PFSK-1 (cell line): ENCODE measurements at regions not wholly inside any gene's neighbourhood (a gene's known extent, or its start where the extent isn't known, plus 50 kb on each side); places are given as distances from the start of the nearest gene placed in this dataset.

Experiments used
- FOXP2 ChIP-seq: optimal IDR thresholded peaks from 2 replicates; pipeline ENCODE3; 2011; ENCODE audit warnings: borderline replicate concordance, control low read depth, inconsistent platforms; ENCODE audit not compliant: insufficient read depth; ENCODE audit errors: extremely low read length, extremely low read depth
- POLR2AphosphoS5 ChIP-seq: IDR thresholded peaks from 2 replicates; pipeline ENCODE4 v1.6.1; 2012; ENCODE audit warnings: low read depth, mild to moderate bottlenecking, control low read depth, low read length, moderate library complexity
- REST ChIP-seq, 2 experiments: IDR thresholded peaks; 2 replicates each; pipeline versions ENCODE4 v1.6.1 to v1.8.0; 2011 to 2012; ENCODE audit warnings: low read depth in 2 of 2, low read length in 2 of 2, control low read depth in 1 of 2, inconsistent platforms in 1 of 2, mild to moderate bottlenecking in 1 of 2, moderate library complexity in 1 of 2; ENCODE audit not compliant: insufficient read depth in 1 of 2
- SIN3A ChIP-seq: IDR thresholded peaks from 2 replicates; pipeline ENCODE4 v1.6.1; 2012; ENCODE audit warnings: mild to moderate bottlenecking, low read length, moderate library complexity, borderline replicate concordance; ENCODE audit not compliant: insufficient read depth
- TAF1 ChIP-seq: IDR thresholded peaks from 2 replicates; pipeline ENCODE4 v1.6.1; 2012; ENCODE audit warnings: low read length, control low read depth, borderline replicate concordance; ENCODE audit not compliant: insufficient read depth

DNA sequence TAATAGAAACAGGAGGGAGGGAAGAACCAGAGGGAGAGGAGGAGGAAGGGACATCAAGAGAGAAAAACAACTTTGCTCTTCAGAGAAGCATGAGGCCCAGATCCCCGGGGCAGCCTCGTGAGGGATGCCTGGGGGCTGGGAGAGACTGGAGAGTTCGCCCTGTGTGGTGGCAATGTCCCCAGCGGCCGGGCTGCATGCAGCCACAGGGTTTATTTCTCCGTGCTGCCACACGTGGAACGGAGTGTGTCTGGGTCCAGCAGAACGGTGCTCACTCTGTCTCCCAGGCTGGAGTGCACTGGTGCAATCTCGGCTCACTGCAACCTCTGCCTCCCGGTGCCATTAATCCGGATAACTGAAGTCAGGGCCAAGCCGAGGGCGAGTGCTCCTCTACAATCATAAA lies 257.7 kb downstream of the ACTR3B start:
- TF ChIP-seq POLR2AphosphoS5 (no peak), REST (IDR thresholded peaks at IDR 0.05; ENCODE audit: insufficient read depth in 1 of 2, low read depth in 2 of 2, low read length in 2 of 2) (no peak), TAF1 (no peak), FOXP2 (no peak), SIN3A (no peak)

DNA sequence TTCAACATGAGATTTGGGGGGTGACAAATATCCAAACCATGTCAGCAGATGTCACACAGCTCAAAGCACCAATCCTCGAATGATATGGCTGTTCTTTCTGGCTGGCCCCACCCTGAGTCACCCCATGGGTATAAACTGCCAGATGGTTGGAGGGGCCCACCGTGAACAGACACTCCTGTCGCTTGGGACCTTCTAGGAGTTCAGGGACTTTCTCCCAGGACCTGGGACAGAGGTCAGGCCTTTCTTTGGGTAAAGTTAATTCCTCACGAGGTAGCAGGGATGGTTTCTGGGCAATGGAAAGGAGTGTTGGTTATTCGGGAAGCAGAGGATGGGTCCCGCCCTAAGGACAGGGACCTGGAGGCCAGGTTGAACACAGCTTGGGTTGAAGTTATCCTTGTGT lies 262.0 kb downstream of the ACTR3B start:
- TF ChIP-seq FOXP2 (no peak), TAF1 (no peak), REST (IDR thresholded peaks at IDR 0.05; ENCODE audit: insufficient read depth in 1 of 2, low read depth in 2 of 2, low read length in 2 of 2) (no peak), POLR2AphosphoS5 (no peak), SIN3A (no peak)

- no peak for TF ChIP-seq POLR2AphosphoS5
- no peak for TF ChIP-seq REST (IDR thresholded peaks at IDR 0.05; ENCODE audit: insufficient read depth in 1 of 2, low read depth in 2 of 2, low read length in 2 of 2)
- TF ChIP-seq SIN3A = no peak
- no peak for TF ChIP-seq TAF1
- no peak for TF ChIP-seq FOXP2
These were observed 263.1 kb downstream of the ACTR3B start for GRCh38 chr7:153022475-153023193.

- TF ChIP-seq FOXP2 (no peak), SIN3A (no peak), TAF1 (no peak), REST (IDR thresholded peaks at IDR 0.05; ENCODE audit: insufficient read depth in 1 of 2, low read depth in 2 of 2, low read length in 2 of 2) (no peak), POLR2AphosphoS5 (no peak)
These were observed 263.6 kb downstream of the ACTR3B start for GRCh38 chr7:153023194-153023592.

DNA sequence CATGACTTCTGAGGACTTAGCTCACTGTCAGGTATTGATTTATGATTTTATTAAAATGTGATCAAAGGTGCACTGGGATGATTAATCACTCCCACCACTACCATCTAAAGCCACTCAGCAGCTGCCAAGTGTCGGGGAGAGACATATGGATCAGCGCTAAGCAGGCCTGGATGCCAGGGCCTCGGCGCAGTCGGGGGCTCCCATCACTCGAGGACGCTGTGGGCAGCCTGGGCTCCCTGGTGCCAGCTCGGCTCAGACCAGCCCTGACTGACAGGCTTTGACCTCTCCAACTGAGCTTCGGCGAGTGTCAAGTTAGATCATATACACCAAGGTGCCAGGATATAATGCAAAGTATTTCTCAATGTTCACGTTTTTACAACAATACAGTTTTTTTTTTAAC lies 267.7 kb downstream of the ACTR3B start:
- TF ChIP-seq FOXP2 (no peak), SIN3A (no peak), TAF1 (no peak), REST (IDR thresholded peaks at IDR 0.05; ENCODE audit: insufficient read depth in 1 of 2, low read depth in 2 of 2, low read length in 2 of 2) (no peak), POLR2AphosphoS5 (no peak)
